H4 (cell line): ENCODE measurements at regions not wholly inside any gene's neighbourhood (a gene's known extent, or its start where the extent isn't known, plus 50 kb on each side); places are given as distances from the start of the nearest gene placed in this dataset.

ENCODE experiments used
- DNase-seq: peaks from one replicate; pipeline ENCODE4 v3.0.0-alpha.2; 2015; ENCODE audit warnings: low spot score

- DNase-seq = no peak
These were observed 52.6 kb upstream of the TGFBR2 start for GRCh38 chr3:30553641-30554316.

GRCh38 chr3:30554317-30554690 is 52.1 kb upstream of the TGFBR2 start:
- DNase-seq = no peak

- no peak for DNase-seq
These were observed 50.4 kb upstream of the TGFBR2 start for GRCh38 chr3:30555968-30556367.
